Neural progenitor cell (in vitro differentiated cells): ENCODE measurements at regions not wholly inside any gene's neighbourhood (a gene's known extent, or its start where the extent isn't known, plus 50 kb on each side); places are given as distances from the start of the nearest gene placed in this dataset.

Experiments used
- DNase-seq: peaks from one replicate; pipeline ENCODE4 v3.0.0-alpha.2; 2016; ENCODE audit warnings: low spot score
- H2AFZ ChIP-seq: fragments of 200-600 bp; sonication (generic); replicated peaks from 2 replicates; pipeline ENCODE4 v1.6.1; 2016; ENCODE audit warnings: antibody characterized with exemption
- H3F3A ChIP-seq: fragments of 200-600 bp; sonication (generic); 2 replicates; pipeline ENCODE4 v1.6.1; 2016; ENCODE audit warnings: antibody characterized with exemption, low read depth
- H3K27ac ChIP-seq: fragments of 200-600 bp; sonication (generic); 2 replicates; pipeline ENCODE4 v1.5.1; 2016; ENCODE audit warnings: mild to moderate bottlenecking
- H3K27me3 ChIP-seq: fragments of 200-600 bp; sonication (generic); 2 replicates; pipeline ENCODE4 v1.6.1; 2016; ENCODE audit warnings: mild to moderate bottlenecking, moderate library complexity
- H3K36me3 ChIP-seq: fragments of 200-600 bp; sonication (generic); 2 replicates; pipeline ENCODE4 v1.5.1; 2016
- H3K4me1 ChIP-seq: fragments of 200-600 bp; sonication (generic); 2 replicates; pipeline ENCODE4 v1.6.1; 2016; ENCODE audit warnings: mixed run types
- H3K4me2 ChIP-seq: fragments of 200-600 bp; sonication (generic); 2 replicates; pipeline ENCODE4 v1.6.1; 2016
- H3K4me3 ChIP-seq: fragments of 200-600 bp; sonication (generic); 2 replicates; pipeline ENCODE4 v1.5.1; 2016
- H3K79me2 ChIP-seq: fragments of 200-600 bp; sonication (generic); 2 replicates; pipeline ENCODE4 v1.6.1; 2016; ENCODE audit warnings: low read depth
- H3K9ac ChIP-seq: fragments of 200-600 bp; sonication (generic); 2 replicates; pipeline ENCODE4 v1.6.1; 2016
- H3K9me3 ChIP-seq: fragments of 200-600 bp; sonication (generic); 2 replicates; pipeline ENCODE4 v1.5.1; 2016; ENCODE audit warnings: low read depth
- H4K20me1 ChIP-seq: fragments of 200-600 bp; sonication (generic); 2 replicates; pipeline ENCODE4 v1.6.1; 2016; ENCODE audit warnings: low read depth
- H3K27ac Mint-ChIP-seq: 3 replicates; pipeline ENCODE4 v1.8.0; 2021; ENCODE audit warnings: mixed read lengths
- H3K27me3 Mint-ChIP-seq: 2 replicates; pipeline ENCODE4 v1.8.0; 2022; ENCODE audit warnings: low read depth, mild to moderate bottlenecking, inconsistent platforms, moderate library complexity, mixed read lengths; ENCODE audit not compliant: insufficient read depth
- H3K36me3 Mint-ChIP-seq: 3 replicates; pipeline ENCODE4 v1.8.0; 2021; ENCODE audit warnings: mixed read lengths
- H3K4me1 Mint-ChIP-seq: 3 replicates; pipeline ENCODE4 v1.8.0; 2021; ENCODE audit warnings: mixed read lengths
- H3K4me3 Mint-ChIP-seq: 3 replicates; pipeline ENCODE4 v1.8.0; 2021; ENCODE audit warnings: mild to moderate bottlenecking, moderate library complexity, mixed read lengths
- H3K9me3 Mint-ChIP-seq: 3 replicates; pipeline ENCODE4 v1.8.0; 2020; ENCODE audit warnings: mixed read lengths
- CTCF ChIP-seq: fragments of 200-600 bp; sonication (generic); IDR thresholded peaks from 2 replicates; pipeline ENCODE4 v1.5.1; 2017; ENCODE audit warnings: antibody characterized with exemption, mild to moderate bottlenecking
- EZH2 ChIP-seq: fragments of 200-600 bp; sonication (generic); IDR thresholded peaks from 2 replicates; pipeline ENCODE4 v1.6.1; 2017; ENCODE audit warnings: antibody characterized with exemption, mild to moderate bottlenecking, moderate library complexity
- EZH2phosphoT487 ChIP-seq: fragments of 200-600 bp; sonication (generic); IDR thresholded peaks from 2 replicates; pipeline ENCODE4 v1.6.1; 2017; ENCODE audit warnings: antibody characterized with exemption

DNA sequence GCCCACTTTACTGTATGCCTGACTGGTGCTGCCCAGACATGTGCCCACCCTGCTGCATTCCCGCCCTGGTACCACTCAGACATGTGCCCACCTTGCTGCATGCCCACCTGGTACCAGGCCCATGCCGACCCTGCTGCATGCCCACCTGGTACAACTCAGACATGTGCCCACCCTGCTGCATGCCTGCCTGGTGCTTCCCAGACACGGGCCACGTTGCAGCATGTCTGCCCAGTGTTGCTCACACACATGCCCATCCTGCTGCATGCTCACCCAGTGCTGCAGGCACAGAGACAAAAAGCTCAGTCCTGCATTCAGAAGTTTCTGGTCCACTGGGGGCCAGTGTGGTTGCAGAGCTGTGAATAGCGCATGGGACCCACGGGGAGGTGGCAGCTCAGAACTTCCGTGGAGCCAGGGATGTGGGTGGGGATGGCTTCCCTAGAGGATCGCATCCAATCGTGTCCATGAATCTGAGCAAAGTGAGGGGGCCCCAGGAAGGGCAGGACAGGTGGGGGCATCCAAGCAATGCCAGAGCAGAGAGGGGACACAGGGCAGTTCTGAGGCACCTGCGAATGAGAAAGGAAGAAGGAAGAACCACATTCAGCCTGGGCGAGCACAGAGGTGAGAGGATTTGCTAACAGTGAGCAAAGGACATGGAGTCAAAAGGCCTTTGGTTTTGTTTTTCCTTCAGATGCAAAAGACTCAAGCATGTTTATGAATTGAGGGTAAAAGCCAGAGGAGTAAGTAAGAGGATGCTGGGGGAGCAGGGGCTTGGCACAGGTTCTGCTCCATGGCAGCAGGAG lies 175.9 kb upstream of the C14orf180 start:
- Mint-ChIP-seq H3K36me3 (no peaks in the 10 kb centered on the region), H3K4me3 (no peak overlapping the region), H3K27me3 (peaks cover 9% of the 10 kb centered on the region), H3K9me3 (peaks cover 17% of the 10 kb centered on the region), H3K4me1 (peaks cover 15% of the 10 kb centered on the region), H3K27ac (peak overlapping the region; percentile 51)
- H3F3A ChIP-seq = peaks cover 4% of the 10 kb centered on the region
- H3K9me3 ChIP-seq = no peaks in the 10 kb centered on the region
- TF ChIP-seq CTCF = no peak
- no peak for TF ChIP-seq EZH2phosphoT487
- no peak for TF ChIP-seq EZH2
- H3K9ac ChIP-seq = no peak overlapping the region
- H2AFZ ChIP-seq = no peak overlapping the region
- no peaks in the 10 kb centered on the region for H3K4me1 ChIP-seq
- no peaks in the 10 kb centered on the region for H3K27me3 ChIP-seq
- H3K4me3 ChIP-seq = no peak overlapping the region
- DNase-seq = no peak
- H4K20me1 ChIP-seq = no peaks in the 10 kb centered on the region
- H3K36me3 ChIP-seq = no peaks in the 10 kb centered on the region
- no peak overlapping the region for H3K4me2 ChIP-seq
- no peak overlapping the region for H3K27ac ChIP-seq
- H3K79me2 ChIP-seq = no peaks in the 10 kb centered on the region

- no peaks in the 10 kb centered on the region for H3K79me2 ChIP-seq
- no peak overlapping the region for H3K4me3 Mint-ChIP-seq
- H3K9me3 Mint-ChIP-seq = peaks cover 10% of the 10 kb centered on the region
- no peak overlapping the region for H3K9ac ChIP-seq
- H3K36me3 ChIP-seq = no peaks in the 10 kb centered on the region
- H3K27ac Mint-ChIP-seq = no peak overlapping the region
- H3K4me1 Mint-ChIP-seq = peaks cover 7% of the 10 kb centered on the region
- H4K20me1 ChIP-seq = no peaks in the 10 kb centered on the region
- peaks cover 3% of the 10 kb centered on the region for H3F3A ChIP-seq
- no peak overlapping the region for H3K4me2 ChIP-seq
- H3K4me3 ChIP-seq = no peak overlapping the region
- H3K9me3 ChIP-seq = no peaks in the 10 kb centered on the region
- no peak for TF ChIP-seq EZH2phosphoT487
- TF ChIP-seq CTCF = no peak
- no peak for TF ChIP-seq EZH2
- no peak overlapping the region for H2AFZ ChIP-seq
- no peaks in the 10 kb centered on the region for H3K27me3 ChIP-seq
- no peaks in the 10 kb centered on the region for H3K4me1 ChIP-seq
- H3K27me3 Mint-ChIP-seq = peaks cover 4% of the 10 kb centered on the region
- no peak for DNase-seq
- H3K36me3 Mint-ChIP-seq = no peaks in the 10 kb centered on the region
- H3K27ac ChIP-seq = no peak overlapping the region
Measured at GRCh38 chr14:104404922-104405321, 174.6 kb upstream of the C14orf180 start.

DNA sequence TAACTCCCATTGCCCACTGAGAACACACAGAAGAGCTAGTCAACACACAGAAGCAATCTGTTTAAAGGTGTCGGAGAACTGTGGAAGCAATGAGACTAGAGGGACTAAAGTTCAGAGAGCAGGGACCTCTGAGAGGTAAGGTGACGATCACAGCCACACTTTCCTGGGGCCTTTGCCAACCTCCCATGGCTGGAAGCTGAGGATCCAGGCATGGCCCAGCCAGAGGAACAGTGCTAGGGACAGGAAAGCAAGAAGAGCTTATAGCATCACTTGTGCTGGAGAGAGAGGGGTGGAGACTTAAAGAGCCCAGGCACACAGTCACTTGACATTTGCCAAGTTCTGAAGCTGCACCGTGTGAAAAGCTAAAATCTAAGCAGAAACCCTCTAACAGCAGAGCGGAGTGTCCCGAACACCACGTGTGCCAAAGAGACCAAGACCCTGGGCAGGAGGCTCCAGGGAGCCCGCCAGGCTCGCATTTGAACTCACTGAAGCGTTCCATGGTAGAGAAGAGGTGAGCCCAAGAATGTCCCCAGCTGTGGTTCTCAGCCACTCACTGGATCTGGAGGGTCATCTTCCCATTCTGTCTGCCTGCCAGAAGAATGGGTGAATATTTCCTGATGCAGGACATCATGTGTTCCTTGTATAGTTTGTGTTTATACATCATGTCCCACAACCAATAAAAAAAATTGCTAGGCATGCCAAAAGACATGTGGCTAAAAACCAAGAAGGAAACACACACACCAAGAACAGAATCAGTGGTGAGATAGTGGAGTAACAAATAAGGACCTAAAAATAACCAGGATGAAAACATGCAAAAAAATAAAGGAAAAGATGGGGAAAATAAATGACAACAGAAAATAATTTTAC lies 174.0 kb upstream of the C14orf180 start:
- peaks cover 1% of the 10 kb centered on the region for H3K4me1 Mint-ChIP-seq
- H3K9me3 ChIP-seq = no peaks in the 10 kb centered on the region
- H3K9me3 Mint-ChIP-seq = peaks cover 12% of the 10 kb centered on the region
- H3K9ac ChIP-seq = no peak overlapping the region
- peak overlapping the region; percentile 21 for H3K27ac Mint-ChIP-seq
- no peaks in the 10 kb centered on the region for H3K27me3 ChIP-seq
- H3K27ac ChIP-seq = no peak overlapping the region
- DNase-seq = no peak
- no peaks in the 10 kb centered on the region for H3K79me2 ChIP-seq
- H3K4me3 ChIP-seq = no peak overlapping the region
- no peak overlapping the region for H3K4me2 ChIP-seq
- H3K4me3 Mint-ChIP-seq = no peak overlapping the region
- no peaks in the 10 kb centered on the region for H3K36me3 ChIP-seq
- H2AFZ ChIP-seq = no peak overlapping the region
- TF ChIP-seq EZH2 = no peak
- no peak for TF ChIP-seq CTCF
- TF ChIP-seq EZH2phosphoT487 = no peak
- peaks cover 2% of the 10 kb centered on the region for H3K27me3 Mint-ChIP-seq
- no peaks in the 10 kb centered on the region for H3K36me3 Mint-ChIP-seq
- H3F3A ChIP-seq = no peaks in the 10 kb centered on the region
- no peaks in the 10 kb centered on the region for H3K4me1 ChIP-seq
- H4K20me1 ChIP-seq = no peaks in the 10 kb centered on the region
